ENCODE measurements at regions not wholly inside any gene's neighbourhood (a gene's known extent, or its start where the extent isn't known, plus 50 kb on each side); places are given as distances from the start of the nearest gene placed in this dataset.

GRCh38 chr4:12703036-12703435 is 781.1 kb downstream of the RAB28 start:
- 48% methylated on average over 9 of the region's 9 CpGs for WGBS
- H3K4me1 ChIP-seq (ENCODE audit: control insufficient read depth in 4 of 4, insufficient read depth in 4 of 4, low read length in 3 of 4), result no peaks in the 10 kb centered on the region
- DNase-seq (ENCODE audit: low spot score), result no peak
- H3K9ac ChIP-seq (ENCODE audit: low read depth in 1 of 2, low read length in 2 of 2), result no peak overlapping the region
- no peak overlapping the region for H3K27ac ChIP-seq (ENCODE audit: low read depth in 1 of 2, low read length in 2 of 2)
- H3K9me3 ChIP-seq (ENCODE audit: control insufficient read depth in 4 of 4, low read length in 3 of 4), result no peaks in the 10 kb centered on the region
- no peaks in the 10 kb centered on the region for H3K36me3 ChIP-seq (ENCODE audit: control insufficient read depth in 4 of 4, insufficient read depth in 3 of 4, low read depth in 1 of 4, low read length in 3 of 4)
- H3K27me3 ChIP-seq (ENCODE audit: control insufficient read depth in 4 of 4, insufficient read depth in 4 of 4, low read length in 3 of 4), result no peaks in the 10 kb centered on the region
- TF ChIP-seq REST (IDR thresholded peaks at IDR 0.05) (no peak), FOXA2 (IDR thresholded peaks at IDR 0.05) (no peak)
- H3K4me3 ChIP-seq (ENCODE audit: low read depth in 1 of 3, low read length in 3 of 3), result no peak overlapping the region

- WGBS, result 85% methylated on average over 1 of the region's 1 CpG
- Histone ChIP-seq H3K4me1 (ENCODE audit: control insufficient read depth in 4 of 4, insufficient read depth in 4 of 4, low read length in 3 of 4) (no peaks in the 10 kb centered on the region), H3K27ac (ENCODE audit: low read depth in 1 of 2, low read length in 2 of 2) (no peak overlapping the region), H3K9me3 (ENCODE audit: control insufficient read depth in 4 of 4, low read length in 3 of 4) (no peaks in the 10 kb centered on the region), H3K9ac (ENCODE audit: low read depth in 1 of 2, low read length in 2 of 2) (no peak overlapping the region), H3K4me3 (ENCODE audit: low read depth in 1 of 3, low read length in 3 of 3) (no peak overlapping the region), H3K36me3 (ENCODE audit: control insufficient read depth in 4 of 4, insufficient read depth in 3 of 4, low read depth in 1 of 4, low read length in 3 of 4) (no peaks in the 10 kb centered on the region), H3K27me3 (ENCODE audit: control insufficient read depth in 4 of 4, insufficient read depth in 4 of 4, low read length in 3 of 4) (no peaks in the 10 kb centered on the region)
- TF ChIP-seq FOXA1 (IDR thresholded peaks at IDR 0.05) (no peak), TAF1 (conservative IDR thresholded peaks at IDR 0.05) (no peak), GABPA (IDR thresholded peaks at IDR 0.05 in 1 of 2, conservative IDR thresholded peaks at IDR 0.05 in 1 of 2) (no peak), YY1 (IDR thresholded peaks at IDR 0.05) (no peak), ATF3 (IDR thresholded peaks at IDR 0.05) (no peak), CTCF (IDR thresholded peaks at IDR 0.05; ENCODE audit: low read depth, low read length, missing input control) (no peak), HNF4G (IDR thresholded peaks at IDR 0.05) (no peak), REST (IDR thresholded peaks at IDR 0.05) (no peak), NR2F2 (IDR thresholded peaks at IDR 0.05) (no peak), RAD21 (IDR thresholded peaks at IDR 0.05) (no peak), RXRA (IDR thresholded peaks at IDR 0.05) (no peak), JUND (IDR thresholded peaks at IDR 0.05) (no peak), FOXA2 (IDR thresholded peaks at IDR 0.05) (no peak)
- DNase-seq (ENCODE audit: low spot score), result no peak
These were observed 782.8 kb downstream of the RAB28 start for GRCh38 chr4:12701384-12701783.
